ENCODE measurements at regions not wholly inside any gene's neighbourhood (a gene's known extent, or its start where the extent isn't known, plus 50 kb on each side); places are given as distances from the start of the nearest gene placed in this dataset.
"Not testable (repeated sequence)": the region's sequence is repeated elsewhere in the genome, so short reads cannot be mapped to it uniquely, and the experiment has no call there.

DNA sequence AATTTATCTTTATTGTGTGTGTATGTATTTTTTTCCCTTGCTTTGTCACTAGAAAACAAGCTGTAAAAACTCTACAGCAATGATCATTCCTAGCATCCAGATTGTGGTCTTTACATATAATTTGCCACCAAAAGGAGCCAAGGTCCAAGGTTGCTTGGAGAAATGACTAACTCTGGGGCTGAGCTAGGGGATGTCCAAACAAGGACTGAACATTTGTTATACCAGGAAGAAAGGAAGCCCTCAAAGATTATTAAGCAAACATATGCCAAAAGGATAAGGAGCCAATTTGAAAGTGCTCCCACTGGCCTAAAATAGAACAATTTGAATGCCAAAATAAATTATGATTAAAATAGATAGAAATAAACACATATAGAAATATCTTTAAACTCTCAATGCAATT lies 293.3 kb downstream of the ZIC1 start:
- H3K27ac ChIP-seq, result no peak overlapping the region
- CTCF ChIA-PET, result interaction anchor here (0.7 kb wide), 1 partner anchor 937 kb away, joined by 7 read pairs; no protein-coding TSS in a partner anchor
- DNase-seq (ENCODE audit: low spot score), result no peak
- no peak for TF ChIP-seq CTCF (conservative IDR thresholded peaks at IDR 0.05; ENCODE audit: low read depth)
- POLR2A ChIA-PET (ENCODE audit: low non-redundant PET), result no interaction called here

DNA sequence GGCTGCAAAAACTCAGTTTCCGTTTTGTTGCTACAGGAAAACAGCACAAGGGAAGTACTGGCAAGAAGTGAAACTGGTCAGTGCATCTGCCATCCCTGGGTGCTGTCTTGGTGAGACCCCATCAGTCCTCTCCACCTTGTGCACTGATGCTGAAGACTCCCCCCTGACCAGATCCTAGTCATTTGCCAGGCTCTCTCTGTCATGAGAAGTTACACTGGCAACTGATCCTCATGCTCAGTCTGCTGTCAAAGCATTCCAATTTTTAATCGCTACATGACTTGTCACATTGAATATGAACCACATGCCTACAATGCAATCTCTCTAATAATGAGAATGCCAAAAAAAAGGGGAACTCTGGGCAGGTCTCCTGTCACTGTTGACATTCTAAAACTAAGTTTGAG lies 296.5 kb downstream of the ZIC1 start:
- H3K27ac ChIP-seq, result no peak overlapping the region
- CTCF ChIA-PET, result no interaction called here
- POLR2A ChIA-PET (ENCODE audit: low non-redundant PET), result no interaction called here
- no peak for TF ChIP-seq CTCF (conservative IDR thresholded peaks at IDR 0.05; ENCODE audit: low read depth)
- no peak for DNase-seq (ENCODE audit: low spot score)

- CTCF ChIA-PET; H3K27ac ChIP-seq; DNase-seq (ENCODE audit: low spot score); POLR2A ChIA-PET (ENCODE audit: low non-redundant PET): not testable (repeated sequence)
Measured at GRCh38 chr3:147710753-147711152, 301.6 kb downstream of the ZIC1 start.

DNA sequence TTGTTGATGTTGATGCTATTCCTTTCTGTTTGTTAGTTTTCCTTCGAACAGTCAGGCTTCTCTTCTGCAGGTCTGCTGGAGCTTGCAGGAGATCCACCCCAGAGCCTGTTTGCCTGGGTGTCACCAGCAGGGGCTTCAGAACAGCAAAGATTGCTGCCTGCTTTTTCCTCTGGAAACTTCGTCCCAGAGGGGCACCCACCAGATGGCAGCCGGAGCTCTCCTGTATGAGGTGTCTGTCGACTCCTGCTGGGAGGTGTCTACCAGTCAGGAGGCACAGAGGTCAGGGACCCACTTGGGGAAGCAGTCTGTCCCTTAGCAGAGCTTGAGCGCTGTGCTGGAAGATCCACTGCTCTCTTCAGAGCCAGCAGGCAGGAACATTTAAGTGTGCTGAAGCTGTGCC lies 303.2 kb downstream of the ZIC1 start:
- DNase-seq (ENCODE audit: low spot score), result no peak
- POLR2A ChIA-PET (ENCODE audit: low non-redundant PET), result no interaction called here
- CTCF ChIA-PET, result no interaction called here
- TF ChIP-seq CTCF (conservative IDR thresholded peaks at IDR 0.05; ENCODE audit: low read depth), result no peak
- no peak overlapping the region for H3K27ac ChIP-seq

DNA sequence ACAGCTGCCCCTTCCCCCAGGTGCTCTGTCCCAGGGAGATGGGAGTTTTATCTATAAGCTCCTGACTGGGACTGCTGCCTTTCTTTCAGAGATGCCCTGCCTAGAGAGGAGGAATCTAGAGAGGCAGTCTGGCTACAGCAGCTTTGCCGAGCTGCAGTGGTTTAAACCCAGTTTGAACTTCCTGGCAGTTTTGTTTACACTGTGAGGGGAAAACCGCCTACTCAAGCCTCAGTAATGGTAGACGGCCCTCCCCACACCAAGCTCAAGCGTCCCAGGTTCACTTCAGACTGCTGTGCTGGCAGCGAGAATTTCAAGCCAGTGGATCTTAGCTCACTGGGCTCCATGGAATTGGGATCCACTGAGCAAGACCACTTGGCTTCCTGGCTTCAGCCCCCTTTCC lies 303.6 kb downstream of the ZIC1 start:
- H3K27ac ChIP-seq; DNase-seq (ENCODE audit: low spot score); CTCF ChIA-PET: not testable (repeated sequence)
- POLR2A ChIA-PET (ENCODE audit: low non-redundant PET), result interaction anchor here (0.6 kb wide), 1 partner anchor 71 kb away, joined by 6 read pairs; no protein-coding TSS in a partner anchor

DNA sequence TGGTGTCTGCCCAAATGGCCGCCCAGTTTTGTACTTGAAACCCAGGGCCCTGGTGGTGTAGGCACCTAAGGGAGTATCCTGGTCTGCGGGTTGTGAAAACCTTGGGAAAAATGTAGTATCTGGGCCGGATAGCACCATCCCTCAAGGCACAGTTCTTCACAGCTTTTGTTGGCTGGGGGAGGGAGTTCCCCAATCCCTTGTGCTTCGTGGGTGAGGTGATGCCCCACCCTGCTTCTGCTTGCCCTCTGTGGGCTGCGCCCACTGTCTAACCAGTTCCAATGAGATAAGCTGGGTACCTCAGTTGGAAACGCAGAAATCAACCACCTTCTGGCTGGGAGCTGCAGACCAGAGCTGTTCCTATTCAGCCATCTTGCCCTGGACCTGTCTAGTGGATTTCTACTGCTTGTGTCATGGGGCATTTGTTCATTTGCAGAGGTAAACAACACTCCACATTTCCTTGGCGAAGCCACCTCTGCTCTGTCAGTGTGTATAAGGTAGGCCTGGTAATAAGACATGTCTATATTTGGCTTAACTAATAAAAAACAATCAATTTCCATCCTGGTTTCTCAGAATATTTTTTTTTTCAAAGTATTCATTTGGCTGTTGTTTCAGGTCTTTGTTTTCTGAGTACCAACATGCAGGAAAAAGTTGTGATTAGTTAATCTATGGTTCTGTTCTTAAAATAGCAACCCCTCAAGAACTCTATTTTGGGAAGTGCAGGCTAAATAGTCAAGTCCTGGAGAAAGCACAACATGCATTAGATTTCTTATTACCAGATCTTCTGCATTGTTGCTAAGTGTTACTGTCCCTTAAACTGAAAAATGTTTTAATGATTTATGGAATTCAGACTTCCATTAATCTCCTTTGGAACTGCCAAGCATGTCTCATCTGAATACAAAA lies 304.3 kb downstream of the ZIC1 start:
- no peak overlapping the region for H3K27ac ChIP-seq
- DNase-seq (ENCODE audit: low spot score), result no peak
- TF ChIP-seq CTCF (conservative IDR thresholded peaks at IDR 0.05; ENCODE audit: low read depth), result no peak
- POLR2A ChIA-PET (ENCODE audit: low non-redundant PET), result interaction anchor here (0.6 kb wide), 1 partner anchor 72 kb away, joined by 6 read pairs; no protein-coding TSS in a partner anchor
- CTCF ChIA-PET, result no interaction called here

- POLR2A ChIA-PET (ENCODE audit: low non-redundant PET), result no interaction called here
- TF ChIP-seq CTCF (conservative IDR thresholded peaks at IDR 0.05; ENCODE audit: low read depth), result no peak
- H3K27ac ChIP-seq, result no peak overlapping the region
- CTCF ChIA-PET, result no interaction called here
- no peak for DNase-seq (ENCODE audit: low spot score)
Measured at GRCh38 chr3:147729641-147730040, 320.5 kb downstream of the ZIC1 start.

Measured in RWPE1 (cell line).